ENCODE measurements at regions not wholly inside any gene's neighbourhood (a gene's known extent, or its start where the extent isn't known, plus 50 kb on each side); places are given as distances from the start of the nearest gene placed in this dataset.
A peak's percentile ranks its signal among the peaks of the same experiment; 100 is the strongest.

- no peak for DNase-seq
Observed at GRCh38 chr20:24817351-24817750, 131.7 kb upstream of the CST7 start.

- no peak for DNase-seq
Observed at GRCh38 chr20:24818056-24818455, 131.0 kb upstream of the CST7 start.

GRCh38 chr20:24819331-24819965 is 129.6 kb upstream of the CST7 start:
- DNase-seq: no peak

- DNase-seq: no peak
Observed at GRCh38 chr20:24820345-24820744, 128.7 kb upstream of the CST7 start.

GRCh38 chr20:24821391-24821790 is 127.7 kb upstream of the CST7 start:
- no peak for DNase-seq

- no peak for DNase-seq
Observed at GRCh38 chr20:24823176-24823784, 125.8 kb upstream of the CST7 start.

- no peak for DNase-seq
Observed at GRCh38 chr20:24823989-24824693, 124.9 kb upstream of the CST7 start.

GRCh38 chr20:24825591-24825990 is 123.5 kb upstream of the CST7 start:
- DNase-seq: no peak

- no peak for DNase-seq
Observed at GRCh38 chr20:24827603-24828295, 121.3 kb upstream of the CST7 start.

GRCh38 chr20:24828992-24829648 is 119.9 kb upstream of the CST7 start:
- no peak for DNase-seq

- no peak for DNase-seq
Observed at GRCh38 chr20:24829649-24830370, 119.3 kb upstream of the CST7 start.

GRCh38 chr20:24830649-24831048 is 118.4 kb upstream of the CST7 start:
- no peak for DNase-seq

GRCh38 chr20:24831232-24831631 is 117.8 kb upstream of the CST7 start:
- no peak for DNase-seq

GRCh38 chr20:24832518-24832917 is 116.6 kb upstream of the CST7 start:
- DNase-seq: no peak

GRCh38 chr20:24833592-24833991 is 115.5 kb upstream of the CST7 start:
- no peak for DNase-seq

- DNase-seq: no peak
Observed at GRCh38 chr20:24834310-24834709, 114.8 kb upstream of the CST7 start.

GRCh38 chr20:24835195-24835594 is 113.9 kb upstream of the CST7 start:
- DNase-seq: no peak

- DNase-seq: peak; percentile 8
Observed at GRCh38 chr20:24836041-24836533, 113.0 kb upstream of the CST7 start.

- peak; percentile 20 for DNase-seq
Observed at GRCh38 chr20:24836661-24837299, 112.3 kb upstream of the CST7 start.

GRCh38 chr20:24837781-24838450 is 111.2 kb upstream of the CST7 start:
- no peak for DNase-seq

Measured in suppressor macrophage treated with lipopolysaccharide for 4 hours (primary cell).